HG03045 (cell line): ENCODE measurements at regions not wholly inside any gene's neighbourhood (a gene's known extent, or its start where the extent isn't known, plus 50 kb on each side); places are given as distances from the start of the nearest gene placed in this dataset.
"Not testable (repeated sequence)": the region's sequence is repeated elsewhere in the genome, so short reads cannot be mapped to it uniquely, and the experiment has no call there.

ENCODE experiments used
- ATAC-seq: cut with Tn5 transposase; IDR thresholded peaks from one replicate; pipeline ENCODE4 v1.9.1; 2021; ENCODE audit warnings: mild to moderate bottlenecking, moderate library complexity; ENCODE audit not compliant: unreplicated experiment

- ATAC-seq = no peak
Measured at GRCh38 chr4:64738240-64738639, 329.0 kb upstream of the TECRL start.

- ATAC-seq = not testable (repeated sequence)
Measured at GRCh38 chr4:64737854-64738138, 328.5 kb upstream of the TECRL start.

- ATAC-seq = no peak
Measured at GRCh38 chr4:64737026-64737853, 328.0 kb upstream of the TECRL start.

GRCh38 chr4:64729561-64729960 lies 320.3 kb upstream of the TECRL start:
- ATAC-seq = no peak

- no peak for ATAC-seq
Measured at GRCh38 chr4:64727960-64728359, 318.7 kb upstream of the TECRL start.

- not testable (repeated sequence) for ATAC-seq
Measured at GRCh38 chr4:64727391-64727790, 318.1 kb upstream of the TECRL start.

- ATAC-seq = no peak
Measured at GRCh38 chr4:64724689-64725088, 315.4 kb upstream of the TECRL start.

GRCh38 chr4:64721106-64721505 lies 311.9 kb upstream of the TECRL start:
- no peak for ATAC-seq

- no peak for ATAC-seq
Measured at GRCh38 chr4:64718091-64718490, 308.8 kb upstream of the TECRL start.

- ATAC-seq = no peak
Measured at GRCh38 chr4:64715741-64716140, 306.5 kb upstream of the TECRL start.

GRCh38 chr4:64713256-64713840 lies 304.1 kb upstream of the TECRL start:
- ATAC-seq = peak; percentile 61

- no peak for ATAC-seq
Measured at GRCh38 chr4:64712590-64712989, 303.3 kb upstream of the TECRL start.

- no peak for ATAC-seq
Measured at GRCh38 chr4:64705989-64706388, 296.7 kb upstream of the TECRL start.

GRCh38 chr4:64698171-64698570 lies 288.9 kb upstream of the TECRL start:
- no peak for ATAC-seq

GRCh38 chr4:64682946-64683345 lies 273.7 kb upstream of the TECRL start:
- ATAC-seq = no peak

- no peak for ATAC-seq
Measured at GRCh38 chr4:64682481-64682880, 273.2 kb upstream of the TECRL start.

GRCh38 chr4:64673121-64673520 lies 263.9 kb upstream of the TECRL start:
- not testable (repeated sequence) for ATAC-seq

GRCh38 chr4:64670647-64671046 lies 261.4 kb upstream of the TECRL start:
- no peak for ATAC-seq

GRCh38 chr4:64643841-64644240 lies 234.6 kb upstream of the TECRL start:
- ATAC-seq = no peak

GRCh38 chr4:64642936-64643335 lies 233.7 kb upstream of the TECRL start:
- ATAC-seq = no peak

GRCh38 chr4:64640402-64640801 lies 231.2 kb upstream of the TECRL start:
- not testable (repeated sequence) for ATAC-seq

- no peak for ATAC-seq
Measured at GRCh38 chr4:64625438-64625837, 216.2 kb upstream of the TECRL start.

- no peak for ATAC-seq
Measured at GRCh38 chr4:64617800-64618199, 208.6 kb upstream of the TECRL start.
